ENCODE measurements at regions not wholly inside any gene's neighbourhood (a gene's known extent, or its start where the extent isn't known, plus 50 kb on each side); places are given as distances from the start of the nearest gene placed in this dataset.
"Not testable (repeated sequence)": the region's sequence is repeated elsewhere in the genome, so short reads cannot be mapped to it uniquely, and the experiment has no call there.

DNA sequence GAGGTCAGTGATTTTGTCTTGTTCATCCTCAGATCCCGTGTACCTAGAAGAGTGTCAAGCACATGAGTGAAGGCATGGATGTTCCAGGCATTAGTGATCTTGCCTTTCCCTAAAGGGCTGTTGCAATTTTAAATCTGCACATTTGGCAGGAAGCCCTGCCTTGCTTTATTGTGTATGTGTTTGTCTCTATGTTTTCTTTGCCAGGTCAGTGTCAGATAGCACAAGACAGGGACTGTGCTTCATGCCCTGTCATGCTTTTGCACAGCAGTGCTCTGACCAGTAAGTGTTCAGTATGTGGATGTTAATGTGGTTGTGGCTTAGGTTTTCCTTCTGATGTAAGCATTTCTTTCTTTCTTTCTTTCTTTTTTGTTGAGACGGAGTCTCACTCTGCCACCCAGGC lies 131.5 kb downstream of the RGPD3 start:
- Histone ChIP-seq H3F3A (ENCODE audit: low read length, unreplicated experiment) (no peaks in the 10 kb centered on the region), H3K9me3 (ENCODE audit: low read length) (no peaks in the 10 kb centered on the region), H3K4me3 (ENCODE audit: low read length) (no peak overlapping the region), H3K27ac (ENCODE audit: low read length) (no peak overlapping the region), H3K9me2 (replicated peaks; ENCODE audit: low read length) (no peaks in the 10 kb centered on the region), H3K9ac (ENCODE audit: low read length) (no peak overlapping the region), H2AFZ (ENCODE audit: low read length) (no peak overlapping the region), H3K4me2 (ENCODE audit: low read length) (no peak overlapping the region), H3K27me3 (ENCODE audit: low read length) (peaks cover 54% of the 10 kb centered on the region), H4K20me1 (ENCODE audit: low read length) (no peaks in the 10 kb centered on the region), H3K36me3 (ENCODE audit: low read depth, low read length) (no peaks in the 10 kb centered on the region), H3K79me2 (ENCODE audit: low read length) (no peaks in the 10 kb centered on the region), H3K4me1 (ENCODE audit: insufficient read depth, low read length) (no peaks in the 10 kb centered on the region)
- no peak for DNase-seq
- CTCF ChIA-PET = no interaction called here
- ATAC-seq = no peak
- BruUV-seq (replicated peaks) = no TSS peak
- intact Hi-C loops (cut with micrococcal nuclease) = no loop called here
- POLR2A ChIA-PET (ENCODE audit: unreplicated experiment) = no interaction called here
- TF ChIP-seq EZH2 (IDR thresholded peaks at IDR 0.05; ENCODE audit: low read length, unreplicated experiment) (no peak), EZH2phosphoT487 (IDR thresholded peaks at IDR 0.05; ENCODE audit: borderline replicate concordance, low read length) (no peak)
- TF ChIP-seq, protein P1, sequence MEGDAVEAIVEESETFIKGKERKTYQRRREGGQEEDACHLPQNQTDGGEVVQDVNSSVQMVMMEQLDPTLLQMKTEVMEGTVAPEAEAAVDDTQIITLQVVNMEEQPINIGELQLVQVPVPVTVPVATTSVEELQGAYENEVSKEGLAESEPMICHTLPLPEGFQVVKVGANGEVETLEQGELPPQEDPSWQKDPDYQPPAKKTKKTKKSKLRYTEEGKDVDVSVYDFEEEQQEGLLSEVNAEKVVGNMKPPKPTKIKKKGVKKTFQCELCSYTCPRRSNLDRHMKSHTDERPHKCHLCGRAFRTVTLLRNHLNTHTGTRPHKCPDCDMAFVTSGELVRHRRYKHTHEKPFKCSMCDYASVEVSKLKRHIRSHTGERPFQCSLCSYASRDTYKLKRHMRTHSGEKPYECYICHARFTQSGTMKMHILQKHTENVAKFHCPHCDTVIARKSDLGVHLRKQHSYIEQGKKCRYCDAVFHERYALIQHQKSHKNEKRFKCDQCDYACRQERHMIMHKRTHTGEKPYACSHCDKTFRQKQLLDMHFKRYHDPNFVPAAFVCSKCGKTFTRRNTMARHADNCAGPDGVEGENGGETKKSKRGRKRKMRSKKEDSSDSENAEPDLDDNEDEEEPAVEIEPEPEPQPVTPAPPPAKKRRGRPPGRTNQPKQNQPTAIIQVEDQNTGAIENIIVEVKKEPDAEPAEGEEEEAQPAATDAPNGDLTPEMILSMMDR (conservative IDR thresholded peaks at IDR 0.05; ENCODE audit: low read depth, low read length) = no peak

DNA sequence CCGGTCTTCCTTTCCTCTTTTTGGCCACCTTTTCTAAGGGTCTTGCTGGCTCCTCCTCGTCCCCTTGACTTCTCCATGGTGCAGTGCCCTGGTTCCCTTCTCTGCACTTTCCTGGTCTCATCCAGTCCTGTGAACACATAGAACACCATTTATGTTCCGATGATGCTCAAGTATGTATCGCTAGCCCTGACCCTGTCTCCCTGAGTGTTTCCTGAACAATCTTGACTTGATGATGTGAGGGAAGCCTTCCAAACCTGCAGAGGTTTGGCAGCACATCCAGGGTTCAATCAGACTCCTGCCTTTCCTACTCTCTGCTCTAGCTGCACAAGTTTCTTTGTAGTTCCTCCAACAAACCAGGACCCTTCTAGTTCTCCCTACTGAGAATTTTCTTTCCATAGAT lies 132.1 kb downstream of the RGPD3 start:
- H3K4me3 ChIP-seq (ENCODE audit: low read length) = no peak overlapping the region
- no peaks in the 10 kb centered on the region for H4K20me1 ChIP-seq (ENCODE audit: low read length)
- intact Hi-C loops (cut with micrococcal nuclease) = no loop called here
- BruUV-seq (replicated peaks) = no TSS peak
- ATAC-seq = no peak
- H3K27ac ChIP-seq (ENCODE audit: low read length) = no peak overlapping the region
- H3K9me3 ChIP-seq (ENCODE audit: low read length) = no peaks in the 10 kb centered on the region
- H3K79me2 ChIP-seq (ENCODE audit: low read length) = no peaks in the 10 kb centered on the region
- ChIA-PET CTCF (no interaction called here), POLR2A (ENCODE audit: unreplicated experiment) (no interaction called here)
- DNase-seq = no peak
- no peaks in the 10 kb centered on the region for H3K9me2 ChIP-seq (replicated peaks; ENCODE audit: low read length)
- H3K9ac ChIP-seq (ENCODE audit: low read length) = no peak overlapping the region
- H2AFZ ChIP-seq (ENCODE audit: low read length) = no peak overlapping the region
- no peak for TF ChIP-seq EZH2phosphoT487 (IDR thresholded peaks at IDR 0.05; ENCODE audit: borderline replicate concordance, low read length)
- TF ChIP-seq, protein P1 (conservative IDR thresholded peaks at IDR 0.05; ENCODE audit: low read depth, low read length) = no peak
- no peak for TF ChIP-seq EZH2 (IDR thresholded peaks at IDR 0.05; ENCODE audit: low read length, unreplicated experiment)
- H3K4me2 ChIP-seq (ENCODE audit: low read length) = no peak overlapping the region
- peaks cover 49% of the 10 kb centered on the region for H3K27me3 ChIP-seq (ENCODE audit: low read length)
- H3K4me1 ChIP-seq (ENCODE audit: insufficient read depth, low read length) = no peaks in the 10 kb centered on the region
- H3F3A ChIP-seq (ENCODE audit: low read length, unreplicated experiment) = no peaks in the 10 kb centered on the region
- H3K36me3 ChIP-seq (ENCODE audit: low read depth, low read length) = no peaks in the 10 kb centered on the region

DNA sequence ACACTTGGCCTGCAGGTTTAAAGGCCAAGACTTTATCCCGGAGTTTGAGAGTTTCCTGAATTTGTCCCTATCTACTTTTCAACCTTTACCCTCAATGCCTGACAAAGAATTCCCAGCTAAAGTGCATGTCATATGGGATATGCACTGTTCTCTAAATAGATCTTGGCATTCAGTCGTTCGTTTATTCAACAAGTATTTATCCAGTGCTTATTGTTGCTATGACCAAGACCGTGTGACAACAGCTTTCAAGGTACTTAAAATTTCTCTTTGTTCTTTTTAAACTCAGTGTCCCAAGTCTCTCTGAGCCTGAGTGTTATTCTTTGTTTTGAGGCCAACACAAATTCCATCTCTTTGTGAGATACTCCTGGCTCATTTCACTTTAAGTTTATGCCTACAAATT lies 133.4 kb downstream of the RGPD3 start:
- no TSS peak for BruUV-seq (replicated peaks)
- H3F3A ChIP-seq (ENCODE audit: low read length, unreplicated experiment) = no peaks in the 10 kb centered on the region
- no peaks in the 10 kb centered on the region for H3K9me3 ChIP-seq (ENCODE audit: low read length)
- H4K20me1 ChIP-seq (ENCODE audit: low read length) = no peaks in the 10 kb centered on the region
- H3K4me2 ChIP-seq (ENCODE audit: low read length) = no peak overlapping the region
- H2AFZ ChIP-seq (ENCODE audit: low read length) = no peak overlapping the region
- no peaks in the 10 kb centered on the region for H3K79me2 ChIP-seq (ENCODE audit: low read length)
- ATAC-seq (no peak), DNase-seq (no peak)
- H3K9me2 ChIP-seq (replicated peaks; ENCODE audit: low read length) = no peaks in the 10 kb centered on the region
- H3K4me3 ChIP-seq (ENCODE audit: low read length) = no peak overlapping the region
- no peak for TF ChIP-seq EZH2 (IDR thresholded peaks at IDR 0.05; ENCODE audit: low read length, unreplicated experiment)
- TF ChIP-seq, protein P1 (conservative IDR thresholded peaks at IDR 0.05; ENCODE audit: low read depth, low read length) = no peak
- no peak for TF ChIP-seq EZH2phosphoT487 (IDR thresholded peaks at IDR 0.05; ENCODE audit: borderline replicate concordance, low read length)
- H3K36me3 ChIP-seq (ENCODE audit: low read depth, low read length) = no peaks in the 10 kb centered on the region
- H3K27me3 ChIP-seq (ENCODE audit: low read length) = peaks cover 47% of the 10 kb centered on the region
- H3K9ac ChIP-seq (ENCODE audit: low read length) = no peak overlapping the region
- no peaks in the 10 kb centered on the region for H3K4me1 ChIP-seq (ENCODE audit: insufficient read depth, low read length)
- no peak overlapping the region for H3K27ac ChIP-seq (ENCODE audit: low read length)
- POLR2A ChIA-PET (ENCODE audit: unreplicated experiment) = no interaction called here
- intact Hi-C loops (cut with micrococcal nuclease) = no loop called here
- CTCF ChIA-PET = no interaction called here

DNA sequence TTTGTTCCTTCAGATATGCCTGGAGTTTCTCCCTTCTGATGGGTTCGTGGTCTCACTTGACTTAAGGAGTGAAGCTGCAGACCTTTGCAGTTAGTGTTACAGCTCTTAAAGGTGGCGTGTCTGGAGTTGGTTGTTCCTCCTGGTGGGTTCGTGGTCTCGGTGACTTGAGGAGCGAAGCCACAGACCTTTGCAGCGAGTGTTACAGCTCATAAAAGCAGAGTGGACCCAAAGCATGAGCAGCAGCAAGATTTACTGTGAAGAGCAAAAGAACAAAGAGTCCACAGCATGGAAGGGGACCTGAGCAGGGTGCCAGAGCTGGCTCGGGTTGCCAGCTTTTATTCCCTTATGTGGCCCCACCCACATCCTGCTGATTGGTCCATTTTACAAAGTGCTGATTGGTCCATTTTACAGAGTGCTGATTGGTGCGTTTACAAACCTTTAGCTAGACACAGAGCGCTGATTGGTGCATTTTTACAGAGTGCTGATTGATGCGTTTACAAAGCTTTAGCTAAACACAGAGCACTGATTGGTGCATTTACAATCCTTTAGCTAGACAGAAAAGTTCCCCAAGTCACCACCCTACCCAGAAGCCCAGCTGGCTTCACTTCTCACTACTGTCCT lies 134.8 kb downstream of the RGPD3 start:
- H3K79me2 ChIP-seq (ENCODE audit: low read length); H2AFZ ChIP-seq (ENCODE audit: low read length); H3K36me3 ChIP-seq (ENCODE audit: low read depth, low read length); intact Hi-C loops (cut with micrococcal nuclease); H3K9me3 ChIP-seq (ENCODE audit: low read length); BruUV-seq (replicated peaks); H3K4me2 ChIP-seq (ENCODE audit: low read length); POLR2A ChIA-PET (ENCODE audit: unreplicated experiment); H4K20me1 ChIP-seq (ENCODE audit: low read length); H3K9me2 ChIP-seq (replicated peaks; ENCODE audit: low read length); H3K9ac ChIP-seq (ENCODE audit: low read length); H3K4me1 ChIP-seq (ENCODE audit: insufficient read depth, low read length); H3F3A ChIP-seq (ENCODE audit: low read length, unreplicated experiment); ATAC-seq; CTCF ChIA-PET; H3K4me3 ChIP-seq (ENCODE audit: low read length); H3K27ac ChIP-seq (ENCODE audit: low read length); DNase-seq: not testable (repeated sequence)
- H3K27me3 ChIP-seq (ENCODE audit: low read length) = peaks cover 38% of the 10 kb centered on the region
